H9 (cell line): ENCODE measurements at regions not wholly inside any gene's neighbourhood (a gene's known extent, or its start where the extent isn't known, plus 50 kb on each side); places are given as distances from the start of the nearest gene placed in this dataset.

Experiments
- DNase-seq: peaks from one replicate; pipeline ENCODE4 v3.0.0-alpha.2; 2017
- H2AFZ ChIP-seq: one replicate; pipeline ENCODE4 v1.6.1; 2013; ENCODE audit warnings: mild to moderate bottlenecking, low read length, control low read depth, moderate library complexity
- H2AK5ac ChIP-seq: 2 replicates; pipeline ENCODE4 v1.6.1; 2013; ENCODE audit warnings: low read length, control low read depth, mixed read lengths; ENCODE audit not compliant: insufficient read length
- H2BK120ac ChIP-seq: one replicate; pipeline ENCODE4 v1.6.1; 2013; ENCODE audit warnings: low read depth, mild to moderate bottlenecking, low read length, control low read depth, inconsistent platforms; ENCODE audit not compliant: poor library complexity, severe bottlenecking
- H2BK12ac ChIP-seq: 2 replicates; pipeline ENCODE4 v1.6.1; 2013; ENCODE audit warnings: low read length, control low read depth, mixed read lengths, low read depth; ENCODE audit not compliant: insufficient read length
- H2BK15ac ChIP-seq: 2 replicates; pipeline ENCODE4 v1.6.1; 2013; ENCODE audit warnings: low read depth, low read length, control low read depth
- H2BK20ac ChIP-seq: one replicate; pipeline ENCODE4 v1.6.1; 2013; ENCODE audit warnings: low read depth, mild to moderate bottlenecking, low read length, control low read depth, inconsistent platforms; ENCODE audit not compliant: poor library complexity, severe bottlenecking
- H2BK5ac ChIP-seq: 2 replicates; pipeline ENCODE4 v1.6.1; 2013; ENCODE audit warnings: low read length, control low read depth, mixed read lengths; ENCODE audit not compliant: insufficient read length
- H3K14ac ChIP-seq: 2 replicates; pipeline ENCODE4 v1.6.1; 2013; ENCODE audit warnings: low read length, control low read depth; ENCODE audit not compliant: insufficient read depth
- H3K18ac ChIP-seq: 2 replicates; pipeline ENCODE4 v1.6.1; 2013; ENCODE audit warnings: low read depth, mild to moderate bottlenecking, mixed read lengths, low read length, control low read depth; ENCODE audit not compliant: insufficient read length
- H3K23ac ChIP-seq: 2 replicates; pipeline ENCODE4 v1.6.1; 2013; ENCODE audit warnings: low read length, control low read depth, mixed read lengths, low read depth; ENCODE audit not compliant: insufficient read length
- H3K23me2 ChIP-seq: 2 replicates; pipeline ENCODE4 v1.6.1; 2013; ENCODE audit warnings: low read depth, mild to moderate bottlenecking, mixed read lengths, low read length, control low read depth; ENCODE audit not compliant: insufficient read length, poor library complexity, severe bottlenecking
- H3K27ac ChIP-seq: 2 replicates; pipeline ENCODE4 v1.5.1; 2013; ENCODE audit warnings: low read length, control low read depth, mixed read lengths, low read depth; ENCODE audit not compliant: insufficient read length
- H3K27me3 ChIP-seq: 2 replicates; pipeline ENCODE4 v1.6.1; 2013; ENCODE audit warnings: low read length, control low read depth, inconsistent platforms; ENCODE audit not compliant: insufficient read depth
- H3K4ac ChIP-seq: 2 replicates; pipeline ENCODE4 v1.6.1; 2013; ENCODE audit warnings: low read depth, mild to moderate bottlenecking, control low read depth, inconsistent platforms, low read length, moderate library complexity
- H3K4me1 ChIP-seq: 2 replicates; pipeline ENCODE4 v1.6.1; 2013; ENCODE audit warnings: low read length, control low read depth, inconsistent platforms; ENCODE audit not compliant: insufficient read depth
- H3K4me2 ChIP-seq: 2 replicates; pipeline ENCODE4 v1.6.1; 2013; ENCODE audit warnings: low read length, control low read depth, mixed read lengths; ENCODE audit not compliant: insufficient read length, insufficient read depth
- H3K56ac ChIP-seq: 2 replicates; pipeline ENCODE4 v1.6.1; 2013; ENCODE audit warnings: low read depth, mild to moderate bottlenecking, mixed read lengths, low read length, control low read depth; ENCODE audit not compliant: insufficient read length
- H3K79me1 ChIP-seq: 2 replicates; pipeline ENCODE4 v1.6.1; 2013; ENCODE audit warnings: low read depth, mild to moderate bottlenecking, moderate library complexity, low read length, control low read depth, inconsistent platforms; ENCODE audit not compliant: insufficient read depth, poor library complexity, severe bottlenecking
- H3K79me2 ChIP-seq: 2 replicates; pipeline ENCODE4 v1.6.1; 2013; ENCODE audit warnings: low read length, control low read depth, inconsistent platforms; ENCODE audit not compliant: insufficient read depth
- H3K9ac ChIP-seq: 2 replicates; pipeline ENCODE4 v1.6.1; 2013; ENCODE audit warnings: low read length, control low read depth, mixed read lengths; ENCODE audit not compliant: insufficient read length; ENCODE audit errors: extremely low read depth
- H3K9me3 ChIP-seq: one replicate; pipeline ENCODE4 v1.6.1; 2013; ENCODE audit warnings: low read depth, low read length, inconsistent platforms; ENCODE audit not compliant: control insufficient read depth
- H3T11ph ChIP-seq: one replicate; pipeline ENCODE4 v1.6.1; 2013; ENCODE audit warnings: mild to moderate bottlenecking, low read length, control low read depth, inconsistent platforms
- H4K20me1 ChIP-seq: one replicate; pipeline ENCODE4 v1.6.1; 2013; ENCODE audit not compliant: control insufficient read depth, insufficient read length, insufficient read depth
- H4K5ac ChIP-seq: 2 replicates; pipeline ENCODE4 v1.6.1; 2013; ENCODE audit warnings: low read depth, mild to moderate bottlenecking, mixed read lengths, low read length, control low read depth; ENCODE audit not compliant: insufficient read length
- H4K8ac ChIP-seq: replicated peaks from 2 replicates; pipeline ENCODE4 v1.6.1; 2013; ENCODE audit warnings: low read length, control low read depth, mixed read lengths, low read depth; ENCODE audit not compliant: insufficient read length
- H4K91ac ChIP-seq: 2 replicates; pipeline ENCODE4 v1.6.1; 2013; ENCODE audit warnings: low read depth, mild to moderate bottlenecking, moderate library complexity, mixed read lengths, low read length, control low read depth; ENCODE audit not compliant: insufficient read length
- H3K27ac Mint-ChIP-seq, 3 experiments: 2 replicates in 2 of 3; 3 replicates in 1 of 3; pipeline ENCODE4 v1.8.0; 2020 to 2021; ENCODE audit warnings: mixed read lengths in 3 of 3, mild to moderate bottlenecking in 1 of 3, moderate library complexity in 1 of 3
- H3K27me3 Mint-ChIP-seq: 2 replicates; pipeline ENCODE4 v1.8.0; 2021; ENCODE audit warnings: low read depth, mild to moderate bottlenecking, moderate library complexity, mixed read lengths
- H3K36me3 Mint-ChIP-seq, 3 experiments: 2 replicates in 2 of 3; 3 replicates in 1 of 3; pipeline ENCODE4 v1.8.0; 2020 to 2021; ENCODE audit warnings: low read depth in 3 of 3, mixed read lengths in 3 of 3; ENCODE audit not compliant: insufficient read depth in 1 of 3
- H3K4me1 Mint-ChIP-seq, 2 experiments: 2 replicates each; pipeline ENCODE4 v1.8.0; 2020; ENCODE audit warnings: mixed read lengths in 2 of 2
- H3K4me3 Mint-ChIP-seq, 2 experiments: 2 replicates in 1 of 2; 3 replicates in 1 of 2; pipeline ENCODE4 v1.8.0; 2020 to 2021; ENCODE audit warnings: mild to moderate bottlenecking in 2 of 2, mixed read lengths in 2 of 2, moderate library complexity in 1 of 2
- H3K9me3 Mint-ChIP-seq, 2 experiments: 2 replicates in 1 of 2; 3 replicates in 1 of 2; pipeline ENCODE4 v1.8.0; 2020; ENCODE audit warnings: mild to moderate bottlenecking in 2 of 2, mixed read lengths in 2 of 2, moderate library complexity in 1 of 2
- CTCF ChIP-seq: fragments of 200-600 bp; sonication (generic); conservative IDR thresholded peaks from 3 replicates; pipeline ENCODE4 v1.8.0; 2021; ENCODE audit warnings: antibody characterized with exemption, mild to moderate bottlenecking
- WGBS: extraction: QIAGEN DNeasy Blood & Tissue Kit; methylation state at CpG from one replicate; pipeline ENCODE4 v1.1.7; 2013; ENCODE audit warnings: missing lambda C conversion rate, low lambda C conversion rate, mixed read lengths; ENCODE audit not compliant: insufficient read length; ENCODE audit errors: extremely low coverage; 5-methylcytosine and 5-hydroxymethylcytosine counted together

- Histone ChIP-seq H3K4ac (no peak overlapping the region), H2BK120ac (no peak overlapping the region), H3T11ph (no peak overlapping the region), H3K9ac (no peak overlapping the region), H2BK12ac (no peak overlapping the region), H2BK15ac (no peak overlapping the region), H2AK5ac (no peak overlapping the region), H4K91ac (no peak overlapping the region), H4K5ac (no peak overlapping the region), H3K27me3 (no peaks in the 10 kb centered on the region), H3K4me1 (no peaks in the 10 kb centered on the region), H3K23ac (no peak overlapping the region), H3K14ac (no peak overlapping the region; the same call in 1 of the 2 replicates), H2BK20ac (no peak overlapping the region), H3K56ac (no peak overlapping the region), H2AFZ (no peak overlapping the region), H3K4me2 (no peak overlapping the region), H3K23me2 (no peaks in the 10 kb centered on the region), H4K8ac (no peak overlapping the region), H3K27ac (no peak overlapping the region), H3K9me3 (no peaks in the 10 kb centered on the region), H3K18ac (no peak overlapping the region), H2BK5ac (no peak overlapping the region), H3K79me2 (no peaks in the 10 kb centered on the region), H4K20me1 (no peaks in the 10 kb centered on the region), H3K79me1 (no peaks in the 10 kb centered on the region)
- Mint-ChIP-seq H3K27me3 (no peaks in the 10 kb centered on the region), H3K27ac (peak overlapping the region; percentile 14 to 92 (median 75); a peak in 5 of 7 replicates), H3K4me1 (peaks cover 6 to 10% of the 10 kb centered on the region in 2 experiments), H3K4me3 (no peak overlapping the region), H3K36me3 (peaks cover 0 to 4% (median 0%) of the 10 kb centered on the region in 3 experiments; a peak in 2 of 7 replicates), H3K9me3 (peaks cover 5 to 12% of the 10 kb centered on the region in 2 experiments; a peak in 4 of 5 replicates)
- no peak for DNase-seq
- no CpG with 5 or more reads among the region's 8 CpGs for WGBS
- no peak for TF ChIP-seq CTCF
Measured at GRCh38 chr2:22037274-22037673, 913.5 kb downstream of the TDRD15 start.
